HEK293 (cell line): ENCODE measurements at regions not wholly inside any gene's neighbourhood (a gene's known extent, or its start where the extent isn't known, plus 50 kb on each side); places are given as distances from the start of the nearest gene placed in this dataset.
A peak's percentile ranks its signal among the peaks of the same experiment; 100 is the strongest.

ENCODE experiments used
- CTCF ChIA-PET: fragments of 350-600 bp; formaldehyde crosslinking; extraction: SDS; loops from one replicate; lab custom pipeline; 2021; ENCODE audit warnings: antibody characterized with exemption; lab: Yijun Ruan, JAX
- POLR2A ChIA-PET: fragments of 300-600 bp; formaldehyde crosslinking; extraction: SDS; loops from one replicate; lab custom pipeline; 2020; ENCODE audit warnings: antibody characterized with exemption, inconsistent platforms; lab: Yijun Ruan, JAX
- H3K27ac ChIP-seq: fragments of 200-500 bp; sonication (Bioruptor generic); 2 replicates; pipeline ENCODE4 v1.5.1; 2014; ENCODE audit warnings: low read depth, low read length, control low read depth, inconsistent platforms; ENCODE audit errors: extremely low read depth
- H3K36me3 ChIP-seq, 2 experiments: fragments of 200-500 bp in 1 of 2; sonication (Bioruptor generic) in 1 of 2; 1 replicate in 1 of 2; 2 replicates in 1 of 2; pipeline ENCODE4 v1.5.1; 2014 to 2017; ENCODE audit warnings: inconsistent platforms in 2 of 2, low read length in 2 of 2; ENCODE audit not compliant: control insufficient read depth in 2 of 2, insufficient read depth in 1 of 2
- H3K4me1 ChIP-seq: fragments of 200-500 bp; sonication (Bioruptor generic); 2 replicates; pipeline ENCODE4 v1.5.1; 2014; ENCODE audit warnings: mild to moderate bottlenecking, low read length, inconsistent platforms; ENCODE audit not compliant: control insufficient read depth, insufficient read depth
- H3K4me3 ChIP-seq: 2 replicates; pipeline ENCODE4 v1.5.1; 2011; ENCODE audit warnings: low read depth, mild to moderate bottlenecking, control low read depth, low read length, moderate library complexity
- H3K9me3 ChIP-seq: fragments of 200-500 bp; sonication (Bioruptor generic); 2 replicates; pipeline ENCODE4 v1.5.1; 2014; ENCODE audit warnings: low read depth, low read length, inconsistent platforms; ENCODE audit not compliant: control insufficient read depth, insufficient read depth
- BCL6B ChIP-seq: fragments of 450-650 bp; formaldehyde crosslinking; IDR thresholded peaks from 2 replicates; pipeline ENCODE4 v1.5.1; 2017; ENCODE audit warnings: missing biosample characterization, missing genetic modification characterization
- SCRT2 ChIP-seq: fragments of 450-650 bp; formaldehyde crosslinking; IDR thresholded peaks from 2 replicates; pipeline ENCODE4 v1.5.1; 2016; ENCODE audit warnings: missing biosample characterization, missing genetic modification characterization
- SETDB1 ChIP-seq: IDR thresholded peaks from one replicate; pipeline ENCODE4 v1.6.1; 2017; ENCODE audit warnings: mild to moderate bottlenecking, low read length, moderate library complexity, mixed read lengths; ENCODE audit not compliant: insufficient read length
- ZNF114 ChIP-seq: fragments of 450-650 bp; formaldehyde crosslinking; IDR thresholded peaks from 2 replicates; pipeline ENCODE4 v1.5.0; 2017; ENCODE audit warnings: missing biosample characterization, missing genetic modification characterization
- ZNF16 ChIP-seq: fragments of 450-650 bp; formaldehyde crosslinking; IDR thresholded peaks from 2 replicates; pipeline ENCODE4 v1.5.1; 2016; ENCODE audit warnings: low read depth, missing biosample characterization, missing genetic modification characterization
- ZNF174 ChIP-seq: fragments of 450-650 bp; formaldehyde crosslinking; IDR thresholded peaks from 2 replicates; pipeline ENCODE4 v1.5.0; 2017; ENCODE audit warnings: missing biosample characterization, mild to moderate bottlenecking, missing genetic modification characterization
- ZNF274 ChIP-seq, 2 experiments: fragments of 200-500 bp in 1 of 2; fragments of 450-650 bp in 1 of 2; sonication (Bioruptor generic) in 1 of 2; formaldehyde crosslinking in 1 of 2; IDR thresholded peaks; 2 replicates each; pipeline versions ENCODE4 v1.5.1 to v1.6.1; 2014 to 2016; ENCODE audit warnings: borderline replicate concordance in 1 of 2, inconsistent platforms in 1 of 2, low read length in 1 of 2, missing biosample characterization in 1 of 2, missing genetic modification characterization in 1 of 2
- ZNF362 ChIP-seq: fragments of 450-650 bp; formaldehyde crosslinking; IDR thresholded peaks from 2 replicates; pipeline ENCODE4 v1.5.1; 2016; ENCODE audit warnings: missing biosample characterization, missing genetic modification characterization
- ZNF37A ChIP-seq: fragments of 450-650 bp; IDR thresholded peaks from 2 replicates; pipeline ENCODE4 v1.5.1; 2018; ENCODE audit warnings: missing biosample characterization, missing genetic modification characterization
- ZNF544 ChIP-seq: fragments of 450-650 bp; formaldehyde crosslinking; IDR thresholded peaks from 2 replicates; pipeline ENCODE4 v1.5.0; 2017; ENCODE audit warnings: missing biosample characterization, missing genetic modification characterization
- ZNF629 ChIP-seq: fragments of 450-650 bp; formaldehyde crosslinking; IDR thresholded peaks from 2 replicates; pipeline ENCODE4 v1.5.1; 2017; ENCODE audit warnings: missing biosample characterization, missing genetic modification characterization
- ZNF670 ChIP-seq: fragments of 450-650 bp; formaldehyde crosslinking; IDR thresholded peaks from 2 replicates; pipeline ENCODE4 v1.5.1; 2016; ENCODE audit warnings: missing biosample characterization, missing genetic modification characterization, low read depth
- ZNF707 ChIP-seq: fragments of 450-650 bp; formaldehyde crosslinking; IDR thresholded peaks from 2 replicates; pipeline ENCODE4 v1.5.1; 2016; ENCODE audit warnings: missing biosample characterization, missing genetic modification characterization
- ZNF747 ChIP-seq: fragments of 450-650 bp; formaldehyde crosslinking; IDR thresholded peaks from 2 replicates; pipeline ENCODE4 v1.5.1; 2016; ENCODE audit warnings: missing biosample characterization, missing genetic modification characterization
- ZNF776 ChIP-seq: fragments of 450-650 bp; formaldehyde crosslinking; IDR thresholded peaks from 2 replicates; pipeline ENCODE4 v1.5.0; 2017; ENCODE audit warnings: missing biosample characterization, missing genetic modification characterization, borderline replicate concordance
- ZSCAN5A ChIP-seq: fragments of 450-650 bp; formaldehyde crosslinking; IDR thresholded peaks from 2 replicates; pipeline ENCODE4 v1.5.1; 2016; ENCODE audit warnings: missing biosample characterization, missing genetic modification characterization

- CTCF ChIA-PET = no interaction called here
- Histone ChIP-seq H3K27ac (no peak overlapping the region), H3K9me3 (no peaks in the 10 kb centered on the region), H3K4me3 (no peak overlapping the region), H3K36me3 (no peaks in the 10 kb centered on the region), H3K4me1 (no peaks in the 10 kb centered on the region)
- POLR2A ChIA-PET = no interaction called here
- no peak for TF ChIP-seq ZNF274 (IDR thresholded peaks at IDR 0.05; ENCODE audit: low read length)
- TF ChIP-seq ZNF274 (tag by site-specific recombination; IDR thresholded peaks at IDR 0.05; ENCODE audit: borderline replicate concordance) = no peak
- TF ChIP-seq ZNF114 (tag by site-specific recombination) = no peak
These were observed 278.6 kb downstream of the SIPA1L2 start for GRCh38 chr1:232351335-232351734.

GRCh38 chr1:232346844-232347243 is 283.1 kb downstream of the SIPA1L2 start:
- H3K4me1 ChIP-seq = no peaks in the 10 kb centered on the region
- TF ChIP-seq BCL6B (tag by site-specific recombination) = no peak
- TF ChIP-seq ZNF670 (tag by site-specific recombination) = no peak
- no peak for TF ChIP-seq ZNF16 (tag by site-specific recombination)
- TF ChIP-seq ZNF629 (tag by site-specific recombination) = no peak
- no peak for TF ChIP-seq ZNF707 (tag by site-specific recombination)
- no peak for TF ChIP-seq ZNF747 (tag by site-specific recombination)
- no peak for TF ChIP-seq ZNF544 (tag by site-specific recombination)
- no peak for TF ChIP-seq ZNF174 (tag by site-specific recombination)
- no peak for TF ChIP-seq SCRT2 (tag by site-specific recombination)
- no peak for TF ChIP-seq ZNF362 (tag by site-specific recombination)
- TF ChIP-seq ZSCAN5A (tag by site-specific recombination) = no peak
- TF ChIP-seq ZNF776 (tag by site-specific recombination) = no peak
- ChIA-PET CTCF (interaction anchor here (1.2 kb wide), 1 partner anchor 10 kb away, joined by 3 read pairs; no protein-coding TSS in a partner anchor), POLR2A (no interaction called here)
- no peak overlapping the region for H3K27ac ChIP-seq
- H3K9me3 ChIP-seq = no peaks in the 10 kb centered on the region
- no peak overlapping the region for H3K4me3 ChIP-seq
- no peaks in the 10 kb centered on the region for H3K36me3 ChIP-seq

- H3K9me3 ChIP-seq = no peaks in the 10 kb centered on the region
- no peaks in the 10 kb centered on the region for H3K4me1 ChIP-seq
- ChIA-PET CTCF (interaction anchor here (0.6 kb wide), 1 partner anchor 495 kb away, joined by 3 read pairs; no protein-coding TSS in a partner anchor), POLR2A (no interaction called here)
- no peak overlapping the region for H3K27ac ChIP-seq
- H3K36me3 ChIP-seq = no peaks in the 10 kb centered on the region
- TF ChIP-seq ZNF37A = no peak
- peak; percentile 88; the same call in 1 of the 2 replicates for TF ChIP-seq ZSCAN5A (tag by site-specific recombination)
- peak; percentile 95 for TF ChIP-seq SETDB1
- no peak overlapping the region for H3K4me3 ChIP-seq
These were observed 285.0 kb downstream of the SIPA1L2 start for GRCh38 chr1:232344791-232345399.
